Caco-2 (cell line): ENCODE measurements at regions not wholly inside any gene's neighbourhood (a gene's known extent, or its start where the extent isn't known, plus 50 kb on each side); places are given as distances from the start of the nearest gene placed in this dataset.
"Not testable (repeated sequence)": the region's sequence is repeated elsewhere in the genome, so short reads cannot be mapped to it uniquely, and the experiment has no call there.

Experiments
- BruUV-seq: library from RNA; stranded (reverse); fragments of 400-500 nt; replicated peaks from 2 replicates; lab custom pipeline; 2021; lab: Mats Ljungman, UMichigan
- CTCF ChIA-PET: fragments of 300-600 bp; sonication (Branson Sonifier 250); formaldehyde crosslinking; loops from one replicate; lab custom pipeline; 2022; ENCODE audit warnings: antibody characterized with exemption; lab: Charles Lee
- POLR2A ChIA-PET: fragments of 300-600 bp; sonication (Branson Sonifier 250); formaldehyde crosslinking; loops from one replicate; lab custom pipeline; 2022; ENCODE audit warnings: antibody characterized with exemption; lab: Charles Lee
- DNase-seq, 2 experiments: peaks; one replicate each; pipeline versions ENCODE4 v3.0.0 to v3.0.0-alpha.2; 2020 to 2022
- H3K27me3 ChIP-seq: replicated peaks from 2 replicates; pipeline ENCODE4 v1.6.0; 2011; ENCODE audit warnings: low read length; ENCODE audit not compliant: control insufficient read depth, insufficient read depth
- H3K36me3 ChIP-seq: 2 replicates; pipeline ENCODE4 v1.5.1; 2011; ENCODE audit warnings: low read length; ENCODE audit not compliant: control insufficient read depth, insufficient read depth
- H3K4me1 ChIP-seq: fragments of 250-450 bp; sonication (Bioruptor Pico); 2 replicates; pipeline ENCODE4 v1.5.1; 2020; ENCODE audit warnings: mild to moderate bottlenecking
- H3K4me3 ChIP-seq: 2 replicates; pipeline ENCODE4 v1.5.1; 2011; ENCODE audit warnings: low read depth, mild to moderate bottlenecking, control low read depth, low read length
- H3K9me3 ChIP-seq: fragments of 250-450 bp; sonication (Bioruptor Pico); 2 replicates; pipeline ENCODE4 v1.5.1; 2020; ENCODE audit warnings: mild to moderate bottlenecking, moderate library complexity
- H3K27ac Mint-ChIP-seq: one replicate; pipeline ENCODE4 v1.8.0; 2022; ENCODE audit warnings: mixed read lengths; ENCODE audit not compliant: unreplicated experiment
- H3K27me3 Mint-ChIP-seq: one replicate; pipeline ENCODE4 v1.8.0; 2022; ENCODE audit warnings: mixed read lengths; ENCODE audit not compliant: insufficient read depth, unreplicated experiment
- H3K36me3 Mint-ChIP-seq: one replicate; pipeline ENCODE4 v1.8.0; 2022; ENCODE audit warnings: mild to moderate bottlenecking, mixed read lengths; ENCODE audit not compliant: insufficient read depth, unreplicated experiment
- H3K4me1 Mint-ChIP-seq: one replicate; pipeline ENCODE4 v1.8.0; 2022; ENCODE audit warnings: low read depth, mixed read lengths; ENCODE audit not compliant: unreplicated experiment
- H3K4me3 Mint-ChIP-seq: one replicate; pipeline ENCODE4 v1.8.0; 2022; ENCODE audit warnings: mild to moderate bottlenecking, moderate library complexity, mixed read lengths; ENCODE audit not compliant: unreplicated experiment
- H3K9me3 Mint-ChIP-seq: one replicate; pipeline ENCODE4 v1.8.0; 2022; ENCODE audit warnings: mixed read lengths; ENCODE audit not compliant: unreplicated experiment
- intact Hi-C: fragments of 100-400 bp; cut with micrococcal nuclease; formaldehyde crosslinking; loops from one replicate; pipeline ENCODE4 v1.10.0; 2022; ENCODE audit not compliant: unreplicated experiment
- TF ChIP-seq, protein P1 (sequence below), 2 experiments: fragments of 200-600 bp in 1 of 2; IDR thresholded peaks; 1 replicate in 1 of 2; 2 replicates in 1 of 2; pipeline versions ENCODE4 v1.5.1 to v1.8.0; 2011 to 2022; ENCODE audit warnings: antibody characterized with exemption in 1 of 2, control low read depth in 1 of 2, inconsistent platforms in 1 of 2, low read depth in 1 of 2, low read length in 1 of 2, mild to moderate bottlenecking in 1 of 2, moderate library complexity in 1 of 2; ENCODE audit not compliant: insufficient read depth in 1 of 2, severe bottlenecking in 1 of 2, unreplicated experiment in 1 of 2

DNA sequence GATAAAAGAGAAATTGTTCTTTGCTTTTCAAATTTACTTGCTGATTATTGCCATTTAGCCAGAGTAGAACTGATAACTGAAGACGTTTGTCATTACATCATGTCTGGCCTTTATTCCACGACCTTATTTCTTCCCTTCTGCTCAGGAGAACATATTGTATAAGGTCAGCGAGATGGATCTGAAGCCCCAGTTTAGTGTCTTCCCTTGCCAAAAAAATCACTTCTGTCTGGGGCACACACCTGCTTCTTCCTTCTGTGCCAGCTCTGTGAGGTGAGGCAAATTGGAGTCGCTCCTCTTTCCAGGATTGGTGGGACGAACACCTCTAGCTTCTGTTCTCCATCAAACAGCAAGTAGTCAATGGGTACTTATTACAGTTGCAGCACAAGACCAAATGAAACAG lies 250.3 kb upstream of the CRBN start:
- TF ChIP-seq, protein P1, sequence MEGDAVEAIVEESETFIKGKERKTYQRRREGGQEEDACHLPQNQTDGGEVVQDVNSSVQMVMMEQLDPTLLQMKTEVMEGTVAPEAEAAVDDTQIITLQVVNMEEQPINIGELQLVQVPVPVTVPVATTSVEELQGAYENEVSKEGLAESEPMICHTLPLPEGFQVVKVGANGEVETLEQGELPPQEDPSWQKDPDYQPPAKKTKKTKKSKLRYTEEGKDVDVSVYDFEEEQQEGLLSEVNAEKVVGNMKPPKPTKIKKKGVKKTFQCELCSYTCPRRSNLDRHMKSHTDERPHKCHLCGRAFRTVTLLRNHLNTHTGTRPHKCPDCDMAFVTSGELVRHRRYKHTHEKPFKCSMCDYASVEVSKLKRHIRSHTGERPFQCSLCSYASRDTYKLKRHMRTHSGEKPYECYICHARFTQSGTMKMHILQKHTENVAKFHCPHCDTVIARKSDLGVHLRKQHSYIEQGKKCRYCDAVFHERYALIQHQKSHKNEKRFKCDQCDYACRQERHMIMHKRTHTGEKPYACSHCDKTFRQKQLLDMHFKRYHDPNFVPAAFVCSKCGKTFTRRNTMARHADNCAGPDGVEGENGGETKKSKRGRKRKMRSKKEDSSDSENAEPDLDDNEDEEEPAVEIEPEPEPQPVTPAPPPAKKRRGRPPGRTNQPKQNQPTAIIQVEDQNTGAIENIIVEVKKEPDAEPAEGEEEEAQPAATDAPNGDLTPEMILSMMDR (IDR thresholded peaks at IDR 0.05; ENCODE audit: insufficient read depth in 1 of 2, low read depth in 1 of 2, low read length in 1 of 2, severe bottlenecking in 1 of 2, unreplicated experiment in 1 of 2): no peak
- H3K27me3 ChIP-seq: no peaks in the 10 kb centered on the region
- no peaks in the 10 kb centered on the region for H3K9me3 ChIP-seq
- H3K36me3 Mint-ChIP-seq: no peaks in the 10 kb centered on the region
- intact Hi-C loops: no loop called here
- ChIA-PET CTCF (no interaction called here), POLR2A (no interaction called here)
- BruUV-seq: no TSS peak
- H3K27ac Mint-ChIP-seq: no peak overlapping the region
- no peaks in the 10 kb centered on the region for H3K36me3 ChIP-seq
- H3K9me3 Mint-ChIP-seq: no peaks in the 10 kb centered on the region
- H3K4me3 ChIP-seq: no peak overlapping the region
- H3K4me3 Mint-ChIP-seq: no peak overlapping the region
- H3K4me1 ChIP-seq: no peaks in the 10 kb centered on the region
- no peaks in the 10 kb centered on the region for H3K4me1 Mint-ChIP-seq
- H3K27me3 Mint-ChIP-seq: peaks cover 18% of the 10 kb centered on the region
- no peak for DNase-seq

DNA sequence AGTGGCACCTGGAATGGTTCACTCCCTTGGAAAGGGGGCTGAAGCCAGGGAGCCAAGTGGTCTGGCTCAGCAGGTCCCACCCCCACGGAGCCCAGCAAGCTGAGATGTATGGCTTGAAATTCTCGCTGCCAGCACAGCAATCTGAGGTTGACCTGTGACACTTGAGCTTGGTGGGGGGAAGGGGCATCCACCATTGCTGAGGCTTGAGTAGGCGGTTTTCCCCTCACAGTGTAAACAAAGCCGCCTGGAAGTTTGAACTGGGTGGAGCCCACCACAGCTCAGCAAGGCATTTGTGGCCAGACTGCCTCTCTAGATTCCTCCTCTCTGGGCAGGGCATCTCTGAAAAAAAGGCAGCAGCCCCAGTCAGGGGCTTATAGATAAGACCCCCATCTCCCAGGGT lies 228.2 kb upstream of the CRBN start:
- POLR2A ChIA-PET: not testable (repeated sequence)

DNA sequence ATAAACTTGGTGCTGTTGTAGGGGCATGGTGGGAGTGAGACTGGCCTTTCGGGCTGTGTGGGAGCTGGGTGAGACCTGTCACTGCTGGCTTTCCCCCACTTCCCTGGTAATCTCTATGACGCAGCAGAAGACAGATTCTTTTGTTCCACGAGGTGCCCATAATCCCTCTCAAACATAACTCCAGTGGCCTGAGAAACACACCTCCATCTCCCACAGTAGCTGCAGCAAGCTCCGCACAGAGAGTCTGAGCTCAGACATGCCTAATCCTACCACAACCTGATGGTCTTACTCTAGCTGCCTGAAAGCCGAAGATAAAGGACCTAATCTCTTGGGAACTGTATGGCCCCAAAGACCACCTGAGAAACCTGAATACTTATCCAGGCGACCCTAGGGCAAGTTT lies 225.6 kb upstream of the CRBN start:
- peaks cover 14% of the 10 kb centered on the region for H3K9me3 Mint-ChIP-seq
- POLR2A ChIA-PET: no interaction called here
- H3K36me3 ChIP-seq: no peaks in the 10 kb centered on the region

More for the DNA sequence above, 228.2 kb upstream of the CRBN start:
- H3K27me3 Mint-ChIP-seq, H3K36me3 Mint-ChIP-seq, intact Hi-C loops, BruUV-seq, H3K27me3 ChIP-seq, H3K4me1 ChIP-seq, H3K4me1 Mint-ChIP-seq, H3K36me3 ChIP-seq, H3K9me3 ChIP-seq, DNase-seq, H3K27ac Mint-ChIP-seq, CTCF ChIA-PET, H3K4me3 ChIP-seq, H3K4me3 Mint-ChIP-seq: not testable (repeated sequence)
- peaks cover 19% of the 10 kb centered on the region for H3K9me3 Mint-ChIP-seq

More for the DNA sequence above, 225.6 kb upstream of the CRBN start:
- intact Hi-C loops: no loop called here
- TF ChIP-seq, protein P1 (IDR thresholded peaks at IDR 0.05; ENCODE audit: insufficient read depth in 1 of 2, low read depth in 1 of 2, low read length in 1 of 2, severe bottlenecking in 1 of 2, unreplicated experiment in 1 of 2): no peak
- DNase-seq: no peak
- H3K4me1 Mint-ChIP-seq: no peaks in the 10 kb centered on the region
- no peaks in the 10 kb centered on the region for H3K27me3 ChIP-seq
- no peaks in the 10 kb centered on the region for H3K4me1 ChIP-seq
- BruUV-seq: no TSS peak
- CTCF ChIA-PET: no interaction called here
- no peak overlapping the region for H3K4me3 ChIP-seq
- no peak overlapping the region for H3K4me3 Mint-ChIP-seq
- no peaks in the 10 kb centered on the region for H3K36me3 Mint-ChIP-seq
- peaks cover under 1% of the 10 kb centered on the region for H3K27me3 Mint-ChIP-seq
- H3K9me3 ChIP-seq: no peaks in the 10 kb centered on the region
- H3K27ac Mint-ChIP-seq: no peak overlapping the region
